ENCODE measurements at regions not wholly inside any gene's neighbourhood (a gene's known extent, or its start where the extent isn't known, plus 50 kb on each side); places are given as distances from the start of the nearest gene placed in this dataset.

DNA sequence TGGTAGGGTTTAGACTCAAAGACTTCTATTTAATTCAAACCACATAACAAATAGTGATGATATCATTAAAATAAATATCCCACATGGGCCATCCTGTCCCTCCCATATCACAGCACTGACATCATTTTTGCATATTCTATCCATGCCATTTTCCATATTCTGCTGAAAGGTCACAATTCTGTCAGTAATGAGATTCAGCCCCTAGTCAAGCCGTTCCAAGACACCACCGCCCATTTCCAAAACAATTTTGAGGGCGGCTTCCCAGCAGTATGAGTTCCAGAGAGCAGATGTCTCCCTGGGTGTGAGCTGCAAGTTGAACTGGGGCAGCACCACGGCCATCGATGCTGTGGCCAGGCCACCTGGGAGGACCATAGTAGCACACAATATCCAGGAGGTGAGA, 65.1 kb upstream of the PLEKHG1 start:
- no peak overlapping the region for H3K4me2 ChIP-seq (ENCODE audit: control insufficient read depth, extremely low read depth, insufficient read depth, low read depth, low read length)
- dilution Hi-C loops (cut with MboI; ENCODE audit: extremely low pct_ligation_motif_present, low sequenced_read_pairs): no loop called here

DNA sequence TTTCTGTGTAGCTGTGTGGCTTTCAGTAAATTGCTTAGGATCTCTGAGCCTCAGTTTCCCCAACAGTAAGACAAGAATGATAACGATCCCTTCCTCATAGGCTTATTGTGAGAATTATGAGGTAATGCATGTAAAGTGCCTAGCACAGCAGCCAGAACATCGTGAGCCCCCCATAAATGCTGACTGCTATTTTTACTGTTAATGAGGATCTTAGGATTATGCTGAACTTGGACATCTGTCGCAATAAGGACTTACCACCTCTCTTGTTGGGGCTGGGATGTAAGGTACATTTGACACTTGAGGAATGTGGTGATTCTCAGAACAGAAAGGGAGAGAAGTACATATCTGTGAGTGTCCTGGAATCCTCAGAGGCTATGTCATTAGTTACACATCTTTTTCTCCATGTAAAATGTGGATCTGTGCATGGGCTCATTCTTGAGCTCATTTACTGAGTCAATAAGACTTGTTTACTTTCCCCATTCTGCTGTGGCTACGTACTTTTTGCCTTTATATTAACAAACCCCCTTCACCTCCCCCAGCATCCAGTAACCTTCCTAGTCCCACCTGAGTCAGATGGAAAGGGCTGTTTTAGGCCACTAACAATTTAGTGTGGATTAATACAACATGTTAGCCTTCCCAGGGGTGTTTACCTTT, 64.4 kb upstream of the PLEKHG1 start:
- Histone ChIP-seq H3K36me3 (ENCODE audit: control insufficient read depth in 2 of 2, extremely low read depth in 1 of 2, insufficient read depth in 2 of 2, low read length in 2 of 2) (no peaks in the 10 kb centered on the region), H3K9me3 (ENCODE audit: control insufficient read depth, low read depth, low read length) (no peaks in the 10 kb centered on the region), H3K4me3 (ENCODE audit: control insufficient read depth in 2 of 3, extremely low read depth in 1 of 3, insufficient read depth in 2 of 3, low read depth in 1 of 3, low read length in 3 of 3) (no peak overlapping the region), H3K4me1 (ENCODE audit: control insufficient read depth, extremely low read depth, insufficient read depth, low read length) (no peaks in the 10 kb centered on the region), H3K27me3 (ENCODE audit: control insufficient read depth, extremely low read depth, insufficient read depth, low read length) (peaks cover 2% of the 10 kb centered on the region), H2AFZ (ENCODE audit: control insufficient read depth, low read length) (no peak overlapping the region), H3K79me2 (ENCODE audit: control insufficient read depth, insufficient read depth, low read length) (no peaks in the 10 kb centered on the region), H3K4me2 (ENCODE audit: control insufficient read depth, extremely low read depth, insufficient read depth, low read depth, low read length) (no peak overlapping the region), H4K20me1 (ENCODE audit: control insufficient read depth, extremely low read depth, insufficient read depth, low read length) (no peaks in the 10 kb centered on the region), H3K9ac (ENCODE audit: control insufficient read depth, extremely low read depth, insufficient read depth, low read length) (no peak overlapping the region), H3K9me1 (ENCODE audit: control insufficient read depth, extremely low read depth, insufficient read depth, low read length) (no peaks in the 10 kb centered on the region), H3K27ac (ENCODE audit: control insufficient read depth, insufficient read depth, low read length) (no peak overlapping the region)
- FAIRE-seq: no peak
- no peak for TF ChIP-seq EZH2 (IDR thresholded peaks at IDR 0.05; ENCODE audit: low read length)
- TF ChIP-seq, protein P1, sequence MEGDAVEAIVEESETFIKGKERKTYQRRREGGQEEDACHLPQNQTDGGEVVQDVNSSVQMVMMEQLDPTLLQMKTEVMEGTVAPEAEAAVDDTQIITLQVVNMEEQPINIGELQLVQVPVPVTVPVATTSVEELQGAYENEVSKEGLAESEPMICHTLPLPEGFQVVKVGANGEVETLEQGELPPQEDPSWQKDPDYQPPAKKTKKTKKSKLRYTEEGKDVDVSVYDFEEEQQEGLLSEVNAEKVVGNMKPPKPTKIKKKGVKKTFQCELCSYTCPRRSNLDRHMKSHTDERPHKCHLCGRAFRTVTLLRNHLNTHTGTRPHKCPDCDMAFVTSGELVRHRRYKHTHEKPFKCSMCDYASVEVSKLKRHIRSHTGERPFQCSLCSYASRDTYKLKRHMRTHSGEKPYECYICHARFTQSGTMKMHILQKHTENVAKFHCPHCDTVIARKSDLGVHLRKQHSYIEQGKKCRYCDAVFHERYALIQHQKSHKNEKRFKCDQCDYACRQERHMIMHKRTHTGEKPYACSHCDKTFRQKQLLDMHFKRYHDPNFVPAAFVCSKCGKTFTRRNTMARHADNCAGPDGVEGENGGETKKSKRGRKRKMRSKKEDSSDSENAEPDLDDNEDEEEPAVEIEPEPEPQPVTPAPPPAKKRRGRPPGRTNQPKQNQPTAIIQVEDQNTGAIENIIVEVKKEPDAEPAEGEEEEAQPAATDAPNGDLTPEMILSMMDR (optimal IDR thresholded peaks at IDR 0.05 in 1 of 3, IDR thresholded peaks at IDR 0.05 in 1 of 3, conservative IDR thresholded peaks at IDR 0.05 in 1 of 3; ENCODE audit: extremely low read depth in 1 of 3, insufficient read depth in 2 of 3, low read length in 3 of 3): no peak
- dilution Hi-C loops (cut with MboI; ENCODE audit: extremely low pct_ligation_motif_present, low sequenced_read_pairs): no loop called here
- DNase-seq (ENCODE audit: low read depth, low spot score): no peak

More for the DNA sequence above, 65.1 kb upstream of the PLEKHG1 start:
- H4K20me1 ChIP-seq (ENCODE audit: control insufficient read depth, extremely low read depth, insufficient read depth, low read length): no peaks in the 10 kb centered on the region
- no peak overlapping the region for H3K4me3 ChIP-seq (ENCODE audit: control insufficient read depth in 2 of 3, extremely low read depth in 1 of 3, insufficient read depth in 2 of 3, low read depth in 1 of 3, low read length in 3 of 3)
- no peak for FAIRE-seq
- H3K27ac ChIP-seq (ENCODE audit: control insufficient read depth, insufficient read depth, low read length): no peak overlapping the region
- H3K79me2 ChIP-seq (ENCODE audit: control insufficient read depth, insufficient read depth, low read length): no peaks in the 10 kb centered on the region
- no peak overlapping the region for H3K9ac ChIP-seq (ENCODE audit: control insufficient read depth, extremely low read depth, insufficient read depth, low read length)
- H3K27me3 ChIP-seq (ENCODE audit: control insufficient read depth, extremely low read depth, insufficient read depth, low read length): peaks cover 2% of the 10 kb centered on the region
- H3K36me3 ChIP-seq (ENCODE audit: control insufficient read depth in 2 of 2, extremely low read depth in 1 of 2, insufficient read depth in 2 of 2, low read length in 2 of 2): no peaks in the 10 kb centered on the region
- no peak for DNase-seq (ENCODE audit: low read depth, low spot score)
- no peak overlapping the region for H2AFZ ChIP-seq (ENCODE audit: control insufficient read depth, low read length)
- no peaks in the 10 kb centered on the region for H3K4me1 ChIP-seq (ENCODE audit: control insufficient read depth, extremely low read depth, insufficient read depth, low read length)
- no peaks in the 10 kb centered on the region for H3K9me3 ChIP-seq (ENCODE audit: control insufficient read depth, low read depth, low read length)
- TF ChIP-seq EZH2 (IDR thresholded peaks at IDR 0.05; ENCODE audit: low read length): no peak
- TF ChIP-seq, protein P1 (optimal IDR thresholded peaks at IDR 0.05 in 1 of 3, IDR thresholded peaks at IDR 0.05 in 1 of 3, conservative IDR thresholded peaks at IDR 0.05 in 1 of 3; ENCODE audit: extremely low read depth in 1 of 3, insufficient read depth in 2 of 3, low read length in 3 of 3): no peak
- no peaks in the 10 kb centered on the region for H3K9me1 ChIP-seq (ENCODE audit: control insufficient read depth, extremely low read depth, insufficient read depth, low read length)

All from keratinocyte (primary cell).